ENCODE measurements at regions not wholly inside any gene's neighbourhood (a gene's known extent, or its start where the extent isn't known, plus 50 kb on each side); places are given as distances from the start of the nearest gene placed in this dataset.
"Not testable (repeated sequence)": the region's sequence is repeated elsewhere in the genome, so short reads cannot be mapped to it uniquely, and the experiment has no call there.

DNA sequence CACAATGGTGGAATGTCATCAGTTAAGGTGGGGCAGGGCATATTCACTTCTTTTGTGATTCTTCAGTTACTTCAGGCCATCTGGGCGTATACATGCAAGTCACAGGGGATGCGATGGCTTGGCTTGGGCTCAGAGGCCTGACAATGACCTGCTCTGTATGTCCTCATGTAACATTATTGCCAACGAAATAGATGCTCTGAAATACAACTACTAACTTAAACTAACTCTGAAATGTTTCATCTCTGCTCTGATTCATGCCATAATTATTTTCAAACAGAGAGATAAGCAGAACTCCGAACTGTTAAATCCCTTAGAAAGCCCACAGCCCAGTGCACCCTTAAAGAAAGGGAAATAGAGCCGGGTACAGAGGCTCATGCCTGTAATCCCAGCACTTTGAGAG, 832.7 kb upstream of the PRKX start:
- TF ChIP-seq, protein P1, sequence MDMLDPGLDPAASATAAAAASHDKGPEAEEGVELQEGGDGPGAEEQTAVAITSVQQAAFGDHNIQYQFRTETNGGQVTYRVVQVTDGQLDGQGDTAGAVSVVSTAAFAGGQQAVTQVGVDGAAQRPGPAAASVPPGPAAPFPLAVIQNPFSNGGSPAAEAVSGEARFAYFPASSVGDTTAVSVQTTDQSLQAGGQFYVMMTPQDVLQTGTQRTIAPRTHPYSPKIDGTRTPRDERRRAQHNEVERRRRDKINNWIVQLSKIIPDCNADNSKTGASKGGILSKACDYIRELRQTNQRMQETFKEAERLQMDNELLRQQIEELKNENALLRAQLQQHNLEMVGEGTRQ (IDR thresholded peaks at IDR 0.05; ENCODE audit: low read depth, low read length) = not testable (repeated sequence)
- TF ChIP-seq, protein P2, sequence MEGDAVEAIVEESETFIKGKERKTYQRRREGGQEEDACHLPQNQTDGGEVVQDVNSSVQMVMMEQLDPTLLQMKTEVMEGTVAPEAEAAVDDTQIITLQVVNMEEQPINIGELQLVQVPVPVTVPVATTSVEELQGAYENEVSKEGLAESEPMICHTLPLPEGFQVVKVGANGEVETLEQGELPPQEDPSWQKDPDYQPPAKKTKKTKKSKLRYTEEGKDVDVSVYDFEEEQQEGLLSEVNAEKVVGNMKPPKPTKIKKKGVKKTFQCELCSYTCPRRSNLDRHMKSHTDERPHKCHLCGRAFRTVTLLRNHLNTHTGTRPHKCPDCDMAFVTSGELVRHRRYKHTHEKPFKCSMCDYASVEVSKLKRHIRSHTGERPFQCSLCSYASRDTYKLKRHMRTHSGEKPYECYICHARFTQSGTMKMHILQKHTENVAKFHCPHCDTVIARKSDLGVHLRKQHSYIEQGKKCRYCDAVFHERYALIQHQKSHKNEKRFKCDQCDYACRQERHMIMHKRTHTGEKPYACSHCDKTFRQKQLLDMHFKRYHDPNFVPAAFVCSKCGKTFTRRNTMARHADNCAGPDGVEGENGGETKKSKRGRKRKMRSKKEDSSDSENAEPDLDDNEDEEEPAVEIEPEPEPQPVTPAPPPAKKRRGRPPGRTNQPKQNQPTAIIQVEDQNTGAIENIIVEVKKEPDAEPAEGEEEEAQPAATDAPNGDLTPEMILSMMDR (conservative IDR thresholded peaks at IDR 0.05; ENCODE audit: low read depth, low read length) = not testable (repeated sequence)
- TF ChIP-seq CHD1 (IDR thresholded peaks at IDR 0.05; ENCODE audit: low read depth, low read length); RAD21 (IDR thresholded peaks at IDR 0.05; ENCODE audit: low read length); POLR2A (IDR thresholded peaks at IDR 0.05; ENCODE audit: low read depth, low read length); BHLHE40 (IDR thresholded peaks at IDR 0.05; ENCODE audit: low read depth, low read length); MAZ (IDR thresholded peaks at IDR 0.05; ENCODE audit: borderline replicate concordance, low read depth, low read length); SMC3 (IDR thresholded peaks at IDR 0.05; ENCODE audit: low read depth, low read length); RFX5 (IDR thresholded peaks at IDR 0.05; ENCODE audit: low read depth, low read length); RCOR1 (IDR thresholded peaks at IDR 0.05; ENCODE audit: insufficient replicate concordance, low read length): not testable (repeated sequence)

All from IMR-90 (cell line).